ENCODE measurements at regions not wholly inside any gene's neighbourhood (a gene's known extent, or its start where the extent isn't known, plus 50 kb on each side); places are given as distances from the start of the nearest gene placed in this dataset.

DNA sequence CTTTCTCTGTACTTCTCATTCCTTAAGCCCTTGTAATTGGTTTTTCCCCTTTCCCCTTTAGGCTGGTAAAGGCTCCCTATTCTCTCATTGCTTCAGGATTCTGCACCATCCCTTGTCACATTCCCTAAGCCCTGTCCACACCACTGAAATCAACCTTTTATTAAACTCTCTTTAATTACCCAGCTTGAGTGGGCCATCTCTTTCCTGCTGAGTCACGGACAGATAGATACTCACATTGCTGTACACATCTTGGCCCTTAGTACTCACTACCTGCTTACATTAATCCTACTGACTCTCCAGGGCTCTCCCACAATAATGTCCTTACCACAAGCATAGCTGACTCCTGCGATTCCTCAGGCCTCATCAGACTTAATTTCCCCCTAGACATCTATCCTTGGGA, 94.0 kb upstream of the PCGF5 start:
- no peak for TF ChIP-seq MAX (IDR thresholded peaks at IDR 0.05; ENCODE audit: low read depth)
- no peak for TF ChIP-seq TAF1 (IDR thresholded peaks at IDR 0.05; ENCODE audit: borderline replicate concordance, low read depth, low read length)
- no peak for TF ChIP-seq SMC3 (IDR thresholded peaks at IDR 0.05; ENCODE audit: low read depth, low read length)
- TF ChIP-seq CHD2 (IDR thresholded peaks at IDR 0.05; ENCODE audit: low read length, partially characterized antibody), result no peak
- no peak for TF ChIP-seq RAD21 (IDR thresholded peaks at IDR 0.05; ENCODE audit: low read length)
- no peak for TF ChIP-seq YY1 (IDR thresholded peaks at IDR 0.05; ENCODE audit: low read depth)
- TF ChIP-seq POLR2AphosphoS5 (IDR thresholded peaks at IDR 0.05; ENCODE audit: low read depth, low read length), result no peak

All from SK-N-SH (cell line).